GM23338 (cell line): ENCODE measurements at regions not wholly inside any gene's neighbourhood (a gene's known extent, or its start where the extent isn't known, plus 50 kb on each side); places are given as distances from the start of the nearest gene placed in this dataset.

Experiments used
- ATAC-seq: fragments of 200-7000 bp; cut with Tn5 transposase; 3 replicates; pipeline ENCODE4 v1.9.1; 2020
- DNase-seq: peaks from one replicate; pipeline ENCODE4 v3.0.0-alpha.2; 2015; ENCODE audit warnings: low spot score
- H2AFZ ChIP-seq: fragments of 200-600 bp; sonication (generic); 2 replicates; pipeline ENCODE4 v1.8.0; 2016; ENCODE audit warnings: antibody characterized with exemption, mild to moderate bottlenecking, moderate library complexity
- H3F3A ChIP-seq: fragments of 200-600 bp; sonication (generic); replicated peaks from 2 replicates; pipeline ENCODE4 v1.8.0; 2017; ENCODE audit warnings: antibody characterized with exemption, mixed run types, low read depth
- H3K27ac ChIP-seq: fragments of 200-600 bp; sonication (generic); 2 replicates; pipeline ENCODE4 v1.6.1; 2016; ENCODE audit warnings: low read depth
- H3K27me3 ChIP-seq: fragments of 200-600 bp; sonication (generic); 2 replicates; pipeline ENCODE4 v1.8.0; 2016; ENCODE audit warnings: mild to moderate bottlenecking, mixed run types, moderate library complexity; ENCODE audit not compliant: insufficient read depth
- H3K36me3 ChIP-seq: fragments of 200-600 bp; sonication (generic); 2 replicates; pipeline ENCODE4 v1.8.0; 2016; ENCODE audit warnings: mild to moderate bottlenecking; ENCODE audit not compliant: insufficient read depth
- H3K4me1 ChIP-seq: fragments of 200-600 bp; sonication (generic); 2 replicates; pipeline ENCODE4 v1.8.0; 2016; ENCODE audit warnings: mild to moderate bottlenecking, moderate library complexity; ENCODE audit not compliant: insufficient read depth
- H3K4me2 ChIP-seq: fragments of 200-600 bp; sonication (generic); 2 replicates; pipeline ENCODE4 v1.7.1; 2017; ENCODE audit warnings: mixed run types
- H3K4me3 ChIP-seq: fragments of 200-600 bp; sonication (generic); 2 replicates; pipeline ENCODE4 v1.6.1; 2016; ENCODE audit warnings: mixed run types
- H3K79me2 ChIP-seq: fragments of 200-600 bp; sonication (generic); replicated peaks from 2 replicates; pipeline ENCODE4 v1.8.0; 2017; ENCODE audit warnings: mild to moderate bottlenecking; ENCODE audit not compliant: insufficient read depth
- H3K9me2 ChIP-seq: fragments of 200-600 bp; sonication (generic); 2 replicates; pipeline ENCODE4 v1.8.0; 2017; ENCODE audit not compliant: insufficient read depth
- H4K20me1 ChIP-seq: fragments of 200-600 bp; sonication (generic); replicated peaks from 2 replicates; pipeline ENCODE4 v1.8.0; 2017; ENCODE audit warnings: mild to moderate bottlenecking; ENCODE audit not compliant: insufficient read depth
- H3K27ac Mint-ChIP-seq: 2 replicates; pipeline ENCODE4 v1.8.0; 2020; ENCODE audit warnings: inconsistent platforms, mild to moderate bottlenecking, moderate library complexity, mixed read lengths
- H3K27me3 Mint-ChIP-seq: 3 replicates; pipeline ENCODE4 v1.8.0; 2022; ENCODE audit warnings: low read depth, mild to moderate bottlenecking, moderate library complexity, mixed read lengths, inconsistent platforms; ENCODE audit not compliant: insufficient read depth, poor library complexity
- H3K36me3 Mint-ChIP-seq: 3 replicates; pipeline ENCODE4 v1.8.0; 2021; ENCODE audit warnings: low read depth, mild to moderate bottlenecking, inconsistent platforms, moderate library complexity, mixed read lengths
- H3K4me1 Mint-ChIP-seq: 3 replicates; pipeline ENCODE4 v1.8.0; 2020; ENCODE audit warnings: mild to moderate bottlenecking, inconsistent platforms, mixed read lengths
- H3K4me3 Mint-ChIP-seq: 3 replicates; pipeline ENCODE4 v1.8.0; 2021; ENCODE audit warnings: moderate library complexity, mild to moderate bottlenecking, inconsistent platforms, mixed read lengths
- H3K9me3 Mint-ChIP-seq: 3 replicates; pipeline ENCODE4 v1.8.0; 2020; ENCODE audit warnings: moderate library complexity, mild to moderate bottlenecking, inconsistent platforms, mixed read lengths
- CREB1 ChIP-seq: fragments of 250-450 bp; sonication (Bioruptor Pico); IDR thresholded peaks from 2 replicates; pipeline ENCODE4 v1.5.0; 2020; ENCODE audit warnings: low read depth, mild to moderate bottlenecking, moderate library complexity
- EZH2 ChIP-seq: fragments of 200-600 bp; sonication (generic); IDR thresholded peaks from one replicate; pipeline ENCODE4 v1.8.0; 2017; ENCODE audit warnings: antibody characterized with exemption, mild to moderate bottlenecking, low read depth; ENCODE audit not compliant: unreplicated experiment
- EZH2phosphoT487 ChIP-seq: fragments of 200-600 bp; sonication (generic); IDR thresholded peaks from one replicate; pipeline ENCODE4 v1.8.1; 2018; ENCODE audit warnings: antibody characterized with exemption; ENCODE audit not compliant: unreplicated experiment
- JUNB ChIP-seq: IDR thresholded peaks from one replicate; pipeline ENCODE4 v1.6.1; 2016; ENCODE audit warnings: antibody characterized with exemption; ENCODE audit not compliant: unreplicated experiment
- NANOG ChIP-seq: IDR thresholded peaks from 2 replicates; pipeline ENCODE4 v1.6.1; 2016; ENCODE audit warnings: antibody characterized with exemption, borderline replicate concordance
- POLR2AphosphoS5 ChIP-seq: IDR thresholded peaks from 2 replicates; pipeline ENCODE4 v1.6.1; 2016; ENCODE audit warnings: antibody characterized with exemption, low read depth
- STAT1 ChIP-seq: IDR thresholded peaks from one replicate; pipeline ENCODE4 v1.6.1; 2016; ENCODE audit warnings: antibody characterized with exemption; ENCODE audit not compliant: unreplicated experiment
- ZNF114 ChIP-seq: fragments of 250-450 bp; sonication (Bioruptor Pico); IDR thresholded peaks from 2 replicates; pipeline ENCODE4 v1.5.0; 2020; ENCODE audit warnings: mild to moderate bottlenecking, moderate library complexity
- ZNF331 ChIP-seq: fragments of 250-450 bp; sonication (Bioruptor Pico); IDR thresholded peaks from 2 replicates; pipeline ENCODE4 v1.5.0; 2020; ENCODE audit warnings: low read depth, mild to moderate bottlenecking, moderate library complexity
- TF ChIP-seq, protein P1 (sequence below): fragments of 250-450 bp; sonication (Bioruptor Pico); IDR thresholded peaks from 2 replicates; pipeline ENCODE4 v1.5.0; 2020; ENCODE audit warnings: mild to moderate bottlenecking, moderate library complexity
- TF ChIP-seq, protein P2 (sequence below): IDR thresholded peaks from one replicate; pipeline ENCODE4 v1.6.1; 2018; ENCODE audit warnings: antibody characterized with exemption; ENCODE audit not compliant: unreplicated experiment
- TF ChIP-seq, protein P3 (sequence below): IDR thresholded peaks from 2 replicates; pipeline ENCODE4 v1.6.1; 2016; ENCODE audit warnings: antibody characterized with exemption
- TF ChIP-seq, protein P4 (sequence below), 2 experiments: fragments of 200-600 bp in 1 of 2; sonication (generic) in 1 of 2; conservative IDR thresholded peaks; 2 replicates each; pipeline versions ENCODE4 v1.5.1 to v1.6.1; 2016 to 2017; ENCODE audit warnings: antibody characterized with exemption in 2 of 2, low read depth in 2 of 2, mild to moderate bottlenecking in 2 of 2, moderate library complexity in 1 of 2

DNA sequence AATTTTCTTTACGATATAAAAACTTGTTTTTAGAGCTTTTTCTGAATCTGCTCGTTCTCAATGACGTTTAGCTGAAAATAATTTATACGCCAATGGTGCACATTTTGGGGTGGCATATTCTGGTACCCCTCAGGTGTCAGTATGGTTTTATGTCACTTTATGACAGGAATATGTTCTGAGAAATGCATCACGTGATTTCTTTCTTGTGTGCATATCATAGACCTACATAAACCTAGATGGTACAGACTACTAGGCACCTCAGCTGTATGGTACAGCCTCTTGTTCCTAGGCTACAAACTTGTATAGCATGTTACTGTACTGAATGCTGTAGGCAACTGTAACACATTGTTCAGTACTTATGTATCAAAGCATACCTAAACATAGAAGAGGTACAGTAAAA is 68.2 kb downstream of the TMEM17 start:
- H3K4me1 ChIP-seq = no peaks in the 10 kb centered on the region
- H4K20me1 ChIP-seq = no peaks in the 10 kb centered on the region
- peaks cover 2% of the 10 kb centered on the region for H3K27me3 Mint-ChIP-seq
- no peaks in the 10 kb centered on the region for H3K9me3 Mint-ChIP-seq
- no peak for TF ChIP-seq STAT1
- TF ChIP-seq, protein P1, sequence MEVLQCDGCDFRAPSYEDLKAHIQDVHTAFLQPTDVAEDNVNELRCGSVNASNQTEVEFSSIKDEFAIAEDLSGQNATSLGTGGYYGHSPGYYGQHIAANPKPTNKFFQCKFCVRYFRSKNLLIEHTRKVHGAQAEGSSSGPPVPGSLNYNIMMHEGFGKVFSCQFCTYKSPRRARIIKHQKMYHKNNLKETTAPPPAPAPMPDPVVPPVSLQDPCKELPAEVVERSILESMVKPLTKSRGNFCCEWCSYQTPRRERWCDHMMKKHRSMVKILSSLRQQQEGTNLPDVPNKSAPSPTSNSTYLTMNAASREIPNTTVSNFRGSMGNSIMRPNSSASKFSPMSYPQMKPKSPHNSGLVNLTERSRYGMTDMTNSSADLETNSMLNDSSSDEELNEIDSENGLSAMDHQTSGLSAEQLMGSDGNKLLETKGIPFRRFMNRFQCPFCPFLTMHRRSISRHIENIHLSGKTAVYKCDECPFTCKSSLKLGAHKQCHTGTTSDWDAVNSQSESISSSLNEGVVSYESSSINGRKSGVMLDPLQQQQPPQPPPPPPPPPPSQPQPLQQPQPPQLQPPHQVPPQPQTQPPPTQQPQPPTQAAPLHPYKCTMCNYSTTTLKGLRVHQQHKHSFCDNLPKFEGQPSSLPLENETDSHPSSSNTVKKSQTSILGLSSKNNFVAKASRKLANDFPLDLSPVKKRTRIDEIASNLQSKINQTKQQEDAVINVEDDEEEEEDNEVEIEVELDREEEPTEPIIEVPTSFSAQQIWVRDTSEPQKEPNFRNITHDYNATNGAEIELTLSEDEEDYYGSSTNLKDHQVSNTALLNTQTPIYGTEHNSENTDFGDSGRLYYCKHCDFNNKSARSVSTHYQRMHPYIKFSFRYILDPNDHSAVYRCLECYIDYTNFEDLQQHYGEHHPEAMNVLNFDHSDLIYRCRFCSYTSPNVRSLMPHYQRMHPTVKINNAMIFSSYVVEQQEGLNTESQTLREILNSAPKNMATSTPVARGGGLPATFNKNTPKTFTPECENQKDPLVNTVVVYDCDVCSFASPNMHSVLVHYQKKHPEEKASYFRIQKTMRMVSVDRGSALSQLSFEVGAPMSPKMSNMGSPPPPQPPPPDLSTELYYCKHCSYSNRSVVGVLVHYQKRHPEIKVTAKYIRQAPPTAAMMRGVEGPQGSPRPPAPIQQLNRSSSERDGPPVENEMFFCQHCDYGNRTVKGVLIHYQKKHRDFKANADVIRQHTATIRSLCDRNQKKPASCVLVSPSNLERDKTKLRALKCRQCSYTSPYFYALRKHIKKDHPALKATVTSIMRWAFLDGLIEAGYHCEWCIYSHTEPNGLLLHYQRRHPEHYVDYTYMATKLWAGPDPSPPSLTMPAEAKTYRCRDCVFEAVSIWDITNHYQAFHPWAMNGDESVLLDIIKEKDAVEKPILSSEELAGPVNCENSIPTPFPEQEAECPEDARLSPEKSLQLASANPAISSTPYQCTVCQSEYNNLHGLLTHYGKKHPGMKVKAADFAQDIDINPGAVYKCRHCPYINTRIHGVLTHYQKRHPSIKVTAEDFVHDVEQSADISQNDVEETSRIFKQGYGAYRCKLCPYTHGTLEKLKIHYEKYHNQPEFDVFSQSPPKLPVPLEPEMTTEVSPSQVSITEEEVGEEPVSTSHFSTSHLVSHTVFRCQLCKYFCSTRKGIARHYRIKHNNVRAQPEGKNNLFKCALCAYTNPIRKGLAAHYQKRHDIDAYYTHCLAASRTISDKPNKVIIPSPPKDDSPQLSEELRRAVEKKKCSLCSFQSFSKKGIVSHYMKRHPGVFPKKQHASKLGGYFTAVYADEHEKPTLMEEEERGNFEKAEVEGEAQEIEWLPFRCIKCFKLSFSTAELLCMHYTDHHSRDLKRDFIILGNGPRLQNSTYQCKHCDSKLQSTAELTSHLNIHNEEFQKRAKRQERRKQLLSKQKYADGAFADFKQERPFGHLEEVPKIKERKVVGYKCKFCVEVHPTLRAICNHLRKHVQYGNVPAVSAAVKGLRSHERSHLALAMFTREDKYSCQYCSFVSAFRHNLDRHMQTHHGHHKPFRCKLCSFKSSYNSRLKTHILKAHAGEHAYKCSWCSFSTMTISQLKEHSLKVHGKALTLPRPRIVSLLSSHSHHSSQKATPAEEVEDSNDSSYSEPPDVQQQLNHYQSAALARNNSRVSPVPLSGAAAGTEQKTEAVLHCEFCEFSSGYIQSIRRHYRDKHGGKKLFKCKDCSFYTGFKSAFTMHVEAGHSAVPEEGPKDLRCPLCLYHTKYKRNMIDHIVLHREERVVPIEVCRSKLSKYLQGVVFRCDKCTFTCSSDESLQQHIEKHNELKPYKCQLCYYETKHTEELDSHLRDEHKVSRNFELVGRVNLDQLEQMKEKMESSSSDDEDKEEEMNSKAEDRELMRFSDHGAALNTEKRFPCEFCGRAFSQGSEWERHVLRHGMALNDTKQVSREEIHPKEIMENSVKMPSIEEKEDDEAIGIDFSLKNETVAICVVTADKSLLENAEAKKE (CRISPR knock-in tag) = no peak
- no peak for TF ChIP-seq NANOG
- TF ChIP-seq EZH2phosphoT487 = no peak
- no peak for TF ChIP-seq CREB1 (CRISPR knock-in tag)
- TF ChIP-seq POLR2AphosphoS5 = no peak
- no peak for TF ChIP-seq ZNF114 (CRISPR knock-in tag)
- TF ChIP-seq, protein P2, sequence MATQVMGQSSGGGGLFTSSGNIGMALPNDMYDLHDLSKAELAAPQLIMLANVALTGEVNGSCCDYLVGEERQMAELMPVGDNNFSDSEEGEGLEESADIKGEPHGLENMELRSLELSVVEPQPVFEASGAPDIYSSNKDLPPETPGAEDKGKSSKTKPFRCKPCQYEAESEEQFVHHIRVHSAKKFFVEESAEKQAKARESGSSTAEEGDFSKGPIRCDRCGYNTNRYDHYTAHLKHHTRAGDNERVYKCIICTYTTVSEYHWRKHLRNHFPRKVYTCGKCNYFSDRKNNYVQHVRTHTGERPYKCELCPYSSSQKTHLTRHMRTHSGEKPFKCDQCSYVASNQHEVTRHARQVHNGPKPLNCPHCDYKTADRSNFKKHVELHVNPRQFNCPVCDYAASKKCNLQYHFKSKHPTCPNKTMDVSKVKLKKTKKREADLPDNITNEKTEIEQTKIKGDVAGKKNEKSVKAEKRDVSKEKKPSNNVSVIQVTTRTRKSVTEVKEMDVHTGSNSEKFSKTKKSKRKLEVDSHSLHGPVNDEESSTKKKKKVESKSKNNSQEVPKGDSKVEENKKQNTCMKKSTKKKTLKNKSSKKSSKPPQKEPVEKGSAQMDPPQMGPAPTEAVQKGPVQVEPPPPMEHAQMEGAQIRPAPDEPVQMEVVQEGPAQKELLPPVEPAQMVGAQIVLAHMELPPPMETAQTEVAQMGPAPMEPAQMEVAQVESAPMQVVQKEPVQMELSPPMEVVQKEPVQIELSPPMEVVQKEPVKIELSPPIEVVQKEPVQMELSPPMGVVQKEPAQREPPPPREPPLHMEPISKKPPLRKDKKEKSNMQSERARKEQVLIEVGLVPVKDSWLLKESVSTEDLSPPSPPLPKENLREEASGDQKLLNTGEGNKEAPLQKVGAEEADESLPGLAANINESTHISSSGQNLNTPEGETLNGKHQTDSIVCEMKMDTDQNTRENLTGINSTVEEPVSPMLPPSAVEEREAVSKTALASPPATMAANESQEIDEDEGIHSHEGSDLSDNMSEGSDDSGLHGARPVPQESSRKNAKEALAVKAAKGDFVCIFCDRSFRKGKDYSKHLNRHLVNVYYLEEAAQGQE = no peak
- no peak for TF ChIP-seq EZH2
- TF ChIP-seq, protein P3, sequence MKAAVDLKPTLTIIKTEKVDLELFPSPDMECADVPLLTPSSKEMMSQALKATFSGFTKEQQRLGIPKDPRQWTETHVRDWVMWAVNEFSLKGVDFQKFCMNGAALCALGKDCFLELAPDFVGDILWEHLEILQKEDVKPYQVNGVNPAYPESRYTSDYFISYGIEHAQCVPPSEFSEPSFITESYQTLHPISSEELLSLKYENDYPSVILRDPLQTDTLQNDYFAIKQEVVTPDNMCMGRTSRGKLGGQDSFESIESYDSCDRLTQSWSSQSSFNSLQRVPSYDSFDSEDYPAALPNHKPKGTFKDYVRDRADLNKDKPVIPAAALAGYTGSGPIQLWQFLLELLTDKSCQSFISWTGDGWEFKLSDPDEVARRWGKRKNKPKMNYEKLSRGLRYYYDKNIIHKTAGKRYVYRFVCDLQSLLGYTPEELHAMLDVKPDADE = no peak
- TF ChIP-seq JUNB = no peak
- no peak for TF ChIP-seq ZNF331 (CRISPR knock-in tag)
- TF ChIP-seq, protein P4, sequence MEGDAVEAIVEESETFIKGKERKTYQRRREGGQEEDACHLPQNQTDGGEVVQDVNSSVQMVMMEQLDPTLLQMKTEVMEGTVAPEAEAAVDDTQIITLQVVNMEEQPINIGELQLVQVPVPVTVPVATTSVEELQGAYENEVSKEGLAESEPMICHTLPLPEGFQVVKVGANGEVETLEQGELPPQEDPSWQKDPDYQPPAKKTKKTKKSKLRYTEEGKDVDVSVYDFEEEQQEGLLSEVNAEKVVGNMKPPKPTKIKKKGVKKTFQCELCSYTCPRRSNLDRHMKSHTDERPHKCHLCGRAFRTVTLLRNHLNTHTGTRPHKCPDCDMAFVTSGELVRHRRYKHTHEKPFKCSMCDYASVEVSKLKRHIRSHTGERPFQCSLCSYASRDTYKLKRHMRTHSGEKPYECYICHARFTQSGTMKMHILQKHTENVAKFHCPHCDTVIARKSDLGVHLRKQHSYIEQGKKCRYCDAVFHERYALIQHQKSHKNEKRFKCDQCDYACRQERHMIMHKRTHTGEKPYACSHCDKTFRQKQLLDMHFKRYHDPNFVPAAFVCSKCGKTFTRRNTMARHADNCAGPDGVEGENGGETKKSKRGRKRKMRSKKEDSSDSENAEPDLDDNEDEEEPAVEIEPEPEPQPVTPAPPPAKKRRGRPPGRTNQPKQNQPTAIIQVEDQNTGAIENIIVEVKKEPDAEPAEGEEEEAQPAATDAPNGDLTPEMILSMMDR (conservative IDR thresholded peaks at IDR 0.05; ENCODE audit: low read depth in 2 of 2) = no peak
- H3K36me3 Mint-ChIP-seq = no peaks in the 10 kb centered on the region
- H3K79me2 ChIP-seq = no peaks in the 10 kb centered on the region
- no peaks in the 10 kb centered on the region for H3K4me1 Mint-ChIP-seq
- no peaks in the 10 kb centered on the region for H3F3A ChIP-seq
- ATAC-seq (no peak), DNase-seq (no peak)
- no peaks in the 10 kb centered on the region for H3K27me3 ChIP-seq
- no peak overlapping the region for H3K4me2 ChIP-seq
- H3K9me2 ChIP-seq = peaks cover 13% of the 10 kb centered on the region; the same call in 1 of the 2 replicates
- no peak overlapping the region for H3K4me3 Mint-ChIP-seq
- H3K4me3 ChIP-seq = no peak overlapping the region
- no peak overlapping the region for H3K27ac Mint-ChIP-seq
- no peaks in the 10 kb centered on the region for H3K36me3 ChIP-seq
- H3K27ac ChIP-seq = no peak overlapping the region
- no peak overlapping the region for H2AFZ ChIP-seq
